ENCODE measurements at regions not wholly inside any gene's neighbourhood (a gene's known extent, or its start where the extent isn't known, plus 50 kb on each side); places are given as distances from the start of the nearest gene placed in this dataset.

DNA sequence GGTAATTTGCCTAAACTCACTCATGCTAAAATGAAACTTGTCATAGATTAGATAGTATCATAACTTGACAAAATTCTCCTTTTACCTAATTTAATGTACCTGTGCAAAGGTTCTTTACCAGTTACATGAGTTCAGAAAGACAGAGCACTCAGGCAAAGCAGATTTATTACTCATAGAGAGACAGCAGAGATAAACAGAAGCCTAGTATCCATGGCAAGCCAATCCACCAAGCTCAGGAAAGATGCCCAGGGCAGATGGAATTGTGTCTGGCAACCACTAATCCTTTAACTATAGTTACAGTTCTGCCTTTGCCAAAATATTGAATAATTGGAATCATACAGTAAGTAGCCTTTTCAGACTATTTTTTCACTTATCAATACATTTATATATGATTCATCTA is 826.2 kb downstream of the TECRL start:
- no peak for DNase-seq (ENCODE audit: insufficient read length, low spot score, missing footprints)
- Histone ChIP-seq H2AFZ (ENCODE audit: low read length) (no peak overlapping the region), H3K79me2 (ENCODE audit: insufficient read depth, low read length) (no peaks in the 10 kb centered on the region), H3K27me3 (ENCODE audit: insufficient read depth, low read length) (no peaks in the 10 kb centered on the region), H3K36me3 (ENCODE audit: insufficient read depth, low read length) (no peaks in the 10 kb centered on the region), H3K27ac (ENCODE audit: low read depth, low read length) (no peak overlapping the region), H3K9me3 (ENCODE audit: low read depth, low read length) (no peaks in the 10 kb centered on the region), H3K4me2 (ENCODE audit: insufficient read depth, low read length) (no peak overlapping the region), H3K4me1 (ENCODE audit: insufficient read depth, low read length) (no peaks in the 10 kb centered on the region), H4K20me1 (ENCODE audit: insufficient read depth, low read length) (no peaks in the 10 kb centered on the region), H3K4me3 (ENCODE audit: insufficient read depth, low read length) (no peak overlapping the region)
- no peak for TF ChIP-seq CTCF (IDR thresholded peaks at IDR 0.05; ENCODE audit: extremely low read depth, low read depth, low read length)

- H3K27me3 ChIP-seq (ENCODE audit: insufficient read depth, low read length) = no peaks in the 10 kb centered on the region
- no peaks in the 10 kb centered on the region for H3K4me1 ChIP-seq (ENCODE audit: insufficient read depth, low read length)
- H3K79me2 ChIP-seq (ENCODE audit: insufficient read depth, low read length) = no peaks in the 10 kb centered on the region
- H3K9me3 ChIP-seq (ENCODE audit: low read depth, low read length) = no peaks in the 10 kb centered on the region
- DNase-seq (ENCODE audit: insufficient read length, low spot score, missing footprints) = no peak
- H3K4me3 ChIP-seq (ENCODE audit: insufficient read depth, low read length) = no peak overlapping the region
- no peak overlapping the region for H2AFZ ChIP-seq (ENCODE audit: low read length)
- H3K27ac ChIP-seq (ENCODE audit: low read depth, low read length) = no peak overlapping the region
- TF ChIP-seq CTCF (IDR thresholded peaks at IDR 0.05; ENCODE audit: extremely low read depth, low read depth, low read length) = no peak
- H3K4me2 ChIP-seq (ENCODE audit: insufficient read depth, low read length) = no peak overlapping the region
- no peaks in the 10 kb centered on the region for H4K20me1 ChIP-seq (ENCODE audit: insufficient read depth, low read length)
- no peaks in the 10 kb centered on the region for H3K36me3 ChIP-seq (ENCODE audit: insufficient read depth, low read length)
These were observed 828.3 kb downstream of the TECRL start for GRCh38 chr4:63580796-63581475.

DNA sequence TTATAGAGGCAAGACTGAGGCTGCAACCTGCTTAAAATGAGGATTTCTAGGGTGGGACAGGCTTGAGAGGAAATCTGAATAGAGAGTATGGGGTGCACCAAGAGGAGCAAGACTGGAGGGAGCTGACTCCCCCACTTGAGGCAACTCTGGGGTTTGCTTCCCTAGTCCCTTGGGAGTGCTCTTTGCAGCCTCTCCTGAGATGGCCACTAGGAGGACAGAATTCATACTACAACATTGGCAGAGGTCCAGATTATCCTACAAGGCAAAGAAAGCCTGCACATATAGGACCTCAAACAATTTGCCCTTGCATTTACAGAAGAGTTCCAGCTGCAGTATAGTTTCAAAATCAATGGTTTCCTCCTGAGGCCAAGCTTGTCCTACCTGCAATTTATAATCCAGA is 830.9 kb downstream of the TECRL start:
- Histone ChIP-seq H4K20me1 (ENCODE audit: insufficient read depth, low read length) (no peaks in the 10 kb centered on the region), H3K27me3 (ENCODE audit: insufficient read depth, low read length) (no peaks in the 10 kb centered on the region), H3K4me1 (ENCODE audit: insufficient read depth, low read length) (no peaks in the 10 kb centered on the region), H3K4me3 (ENCODE audit: insufficient read depth, low read length) (no peak overlapping the region), H3K9me3 (ENCODE audit: low read depth, low read length) (no peaks in the 10 kb centered on the region), H3K79me2 (ENCODE audit: insufficient read depth, low read length) (no peaks in the 10 kb centered on the region), H3K4me2 (ENCODE audit: insufficient read depth, low read length) (no peak overlapping the region), H3K36me3 (ENCODE audit: insufficient read depth, low read length) (no peaks in the 10 kb centered on the region), H2AFZ (ENCODE audit: low read length) (no peak overlapping the region), H3K27ac (ENCODE audit: low read depth, low read length) (no peak overlapping the region)
- no peak for TF ChIP-seq CTCF (IDR thresholded peaks at IDR 0.05; ENCODE audit: extremely low read depth, low read depth, low read length)
- DNase-seq (ENCODE audit: insufficient read length, low spot score, missing footprints) = no peak

DNA sequence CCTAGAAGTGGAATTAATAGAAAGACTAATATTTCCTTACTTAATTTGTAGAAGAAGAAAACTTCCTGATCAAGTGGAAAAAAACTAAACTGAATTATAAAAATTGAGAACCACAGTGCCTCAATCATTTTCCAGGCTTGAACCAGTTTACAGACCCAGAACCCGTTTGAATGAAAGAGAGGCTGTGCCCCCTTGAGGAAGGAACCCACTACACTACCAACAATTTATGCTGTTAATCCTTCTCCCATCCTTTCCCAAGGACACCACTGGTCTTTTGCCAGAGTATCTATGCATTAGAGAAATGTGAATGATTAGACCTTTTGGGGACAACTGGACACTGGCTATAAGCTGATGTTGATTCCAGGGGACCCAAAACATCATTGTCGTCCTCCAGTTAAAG is 842.6 kb downstream of the TECRL start:
- no peak overlapping the region for H3K27ac ChIP-seq (ENCODE audit: low read depth, low read length)
- no peaks in the 10 kb centered on the region for H4K20me1 ChIP-seq (ENCODE audit: insufficient read depth, low read length)
- DNase-seq (ENCODE audit: insufficient read length, low spot score, missing footprints) = no peak
- H3K4me3 ChIP-seq (ENCODE audit: insufficient read depth, low read length) = no peak overlapping the region
- H3K27me3 ChIP-seq (ENCODE audit: insufficient read depth, low read length) = no peaks in the 10 kb centered on the region
- no peaks in the 10 kb centered on the region for H3K36me3 ChIP-seq (ENCODE audit: insufficient read depth, low read length)
- no peaks in the 10 kb centered on the region for H3K79me2 ChIP-seq (ENCODE audit: insufficient read depth, low read length)
- no peak for TF ChIP-seq CTCF (IDR thresholded peaks at IDR 0.05; ENCODE audit: extremely low read depth, low read depth, low read length)
- H3K4me1 ChIP-seq (ENCODE audit: insufficient read depth, low read length) = no peaks in the 10 kb centered on the region
- no peak overlapping the region for H2AFZ ChIP-seq (ENCODE audit: low read length)
- H3K4me2 ChIP-seq (ENCODE audit: insufficient read depth, low read length) = no peak overlapping the region
- H3K9me3 ChIP-seq (ENCODE audit: low read depth, low read length) = no peaks in the 10 kb centered on the region

All from osteoblast (primary cell).